ENCODE measurements at regions not wholly inside any gene's neighbourhood (a gene's known extent, or its start where the extent isn't known, plus 50 kb on each side); places are given as distances from the start of the nearest gene placed in this dataset.
"Not testable (repeated sequence)": the region's sequence is repeated elsewhere in the genome, so short reads cannot be mapped to it uniquely, and the experiment has no call there.

- not testable (repeated sequence) for TF ChIP-seq CTCF, POLR2A (IDR thresholded peaks at IDR 0.05)
These were observed 134.6 kb downstream of the OTOP1 start for GRCh38 chr4:4092159-4092558.
